Mammary epithelial cell (primary cell): ENCODE measurements at regions not wholly inside any gene's neighbourhood (a gene's known extent, or its start where the extent isn't known, plus 50 kb on each side); places are given as distances from the start of the nearest gene placed in this dataset.

ENCODE experiments used
- EZH2 ChIP-seq: IDR thresholded peaks from 2 replicates; pipeline ENCODE4 v1.6.1; 2012; ENCODE audit warnings: low read length, inconsistent platforms, borderline replicate concordance
- TF ChIP-seq, protein P1 (sequence below), 2 donors: IDR thresholded peaks in 1 of 2; conservative IDR thresholded peaks in 1 of 2; 2 replicates each; pipeline ENCODE4 v1.5.1; 2011 to 2012; ENCODE audit warnings: inconsistent platforms in 2 of 2, low read length in 2 of 2, mild to moderate bottlenecking in 2 of 2, control low read depth in 1 of 2, low read depth in 1 of 2; ENCODE audit not compliant: insufficient read depth in 1 of 2; ENCODE audit errors: extremely low read depth in 1 of 2

- TF ChIP-seq, protein P1, sequence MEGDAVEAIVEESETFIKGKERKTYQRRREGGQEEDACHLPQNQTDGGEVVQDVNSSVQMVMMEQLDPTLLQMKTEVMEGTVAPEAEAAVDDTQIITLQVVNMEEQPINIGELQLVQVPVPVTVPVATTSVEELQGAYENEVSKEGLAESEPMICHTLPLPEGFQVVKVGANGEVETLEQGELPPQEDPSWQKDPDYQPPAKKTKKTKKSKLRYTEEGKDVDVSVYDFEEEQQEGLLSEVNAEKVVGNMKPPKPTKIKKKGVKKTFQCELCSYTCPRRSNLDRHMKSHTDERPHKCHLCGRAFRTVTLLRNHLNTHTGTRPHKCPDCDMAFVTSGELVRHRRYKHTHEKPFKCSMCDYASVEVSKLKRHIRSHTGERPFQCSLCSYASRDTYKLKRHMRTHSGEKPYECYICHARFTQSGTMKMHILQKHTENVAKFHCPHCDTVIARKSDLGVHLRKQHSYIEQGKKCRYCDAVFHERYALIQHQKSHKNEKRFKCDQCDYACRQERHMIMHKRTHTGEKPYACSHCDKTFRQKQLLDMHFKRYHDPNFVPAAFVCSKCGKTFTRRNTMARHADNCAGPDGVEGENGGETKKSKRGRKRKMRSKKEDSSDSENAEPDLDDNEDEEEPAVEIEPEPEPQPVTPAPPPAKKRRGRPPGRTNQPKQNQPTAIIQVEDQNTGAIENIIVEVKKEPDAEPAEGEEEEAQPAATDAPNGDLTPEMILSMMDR (conservative IDR thresholded peaks at IDR 0.05 in 1 of 2, IDR thresholded peaks at IDR 0.05 in 1 of 2; ENCODE audit: extremely low read depth in 1 of 2, insufficient read depth in 1 of 2, low read depth in 1 of 2, low read length in 2 of 2): no peak
- TF ChIP-seq EZH2: no peak
These were observed 417.8 kb upstream of the SPHKAP start for GRCh38 chr2:228599297-228599696.
